ENCODE measurements at regions not wholly inside any gene's neighbourhood (a gene's known extent, or its start where the extent isn't known, plus 50 kb on each side); places are given as distances from the start of the nearest gene placed in this dataset.

GRCh38 chr6:10112871-10113549, 301.9 kb downstream of the TFAP2A start:
- no peak for TF ChIP-seq RAD21 (IDR thresholded peaks at IDR 0.05)
- TF ChIP-seq CTCF (IDR thresholded peaks at IDR 0.05; ENCODE audit: low read depth, low read length, missing input control): no peak
- TF ChIP-seq REST (IDR thresholded peaks at IDR 0.05): no peak
- TF ChIP-seq NR2F2 (IDR thresholded peaks at IDR 0.05): no peak
- TF ChIP-seq GABPA (IDR thresholded peaks at IDR 0.05 in 1 of 2, conservative IDR thresholded peaks at IDR 0.05 in 1 of 2): no peak
- no peak for TF ChIP-seq MAX (IDR thresholded peaks at IDR 0.05)

All from liver (tissue), 3 donors.